HG02973 (cell line): ENCODE measurements at regions not wholly inside any gene's neighbourhood (a gene's known extent, or its start where the extent isn't known, plus 50 kb on each side); places are given as distances from the start of the nearest gene placed in this dataset.
"Not testable (repeated sequence)": the region's sequence is repeated elsewhere in the genome, so short reads cannot be mapped to it uniquely, and the experiment has no call there.

ENCODE experiments used
- ATAC-seq: cut with Tn5 transposase; IDR thresholded peaks from one replicate; pipeline ENCODE4 v1.9.1; 2021; ENCODE audit warnings: moderate library complexity; ENCODE audit not compliant: unreplicated experiment

DNA sequence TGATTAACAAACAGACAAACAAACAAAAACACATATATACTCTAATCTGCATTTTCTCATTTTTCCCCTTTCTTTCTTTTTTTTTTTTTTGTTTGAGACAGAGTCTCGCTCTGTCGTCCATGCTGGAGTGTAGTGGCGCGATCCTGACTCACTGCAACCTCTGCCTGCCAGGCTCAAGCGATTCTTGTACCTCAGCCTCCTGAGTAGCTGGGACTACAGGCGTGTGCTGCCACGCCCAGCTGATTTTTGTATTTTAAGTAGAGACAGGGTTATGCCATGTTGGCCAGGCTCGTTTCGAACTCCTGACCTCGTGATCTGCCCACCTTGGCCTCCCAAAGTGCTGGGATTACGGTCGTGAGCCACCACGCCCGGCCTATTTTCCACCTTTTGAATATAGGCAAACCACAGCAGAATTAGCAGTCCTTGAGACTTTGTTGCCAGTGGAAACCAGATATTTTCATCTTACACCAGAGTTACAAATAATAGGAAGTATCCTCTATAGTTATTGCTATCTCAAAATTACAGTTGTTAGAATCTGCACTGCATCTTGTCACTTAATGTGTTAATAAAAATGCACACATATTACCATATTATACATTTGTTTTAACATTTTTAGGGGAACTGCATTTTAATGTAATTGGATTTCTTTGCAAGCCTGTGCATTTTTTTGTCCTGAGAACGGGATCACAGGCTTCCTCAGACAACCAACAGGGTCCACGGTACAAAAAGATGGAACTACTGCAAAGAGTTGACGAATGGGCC lies 208.2 kb upstream of the ZNF217 start:
- no peak for ATAC-seq

DNA sequence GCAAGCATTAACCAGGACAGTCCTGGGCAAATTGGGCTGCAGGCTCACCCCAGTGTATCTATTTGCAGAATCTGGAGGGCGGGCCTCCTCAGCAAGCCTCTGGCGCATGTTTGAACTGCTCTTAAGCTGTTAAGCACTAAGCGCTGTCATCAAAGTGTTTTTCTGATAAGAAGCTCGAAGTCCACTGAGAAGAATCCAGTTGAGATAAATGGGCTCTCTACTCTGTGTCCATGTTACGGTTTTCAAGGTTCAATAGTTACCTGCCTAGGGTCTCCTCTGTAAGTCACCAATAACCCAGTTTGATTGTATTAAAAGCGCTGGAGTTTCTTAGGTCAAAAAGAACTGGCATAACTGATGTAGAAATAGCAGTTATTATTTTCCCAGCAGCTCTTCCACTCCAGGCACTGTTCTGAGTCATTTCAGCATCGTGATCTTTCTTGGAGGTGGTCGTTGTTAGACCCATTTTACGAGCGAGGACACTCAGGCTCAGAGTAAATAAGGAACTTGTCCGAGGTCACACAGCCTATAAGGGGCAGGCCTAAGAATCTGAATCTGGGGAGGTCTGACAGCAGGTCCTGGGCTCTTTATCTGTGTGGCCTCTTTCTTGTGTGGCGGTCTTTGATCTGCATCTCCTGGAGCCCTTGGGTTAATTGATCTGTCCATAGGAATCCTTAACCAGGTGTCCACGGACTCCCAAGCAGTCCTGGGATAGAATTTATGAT lies 207.4 kb upstream of the ZNF217 start:
- ATAC-seq: no peak

DNA sequence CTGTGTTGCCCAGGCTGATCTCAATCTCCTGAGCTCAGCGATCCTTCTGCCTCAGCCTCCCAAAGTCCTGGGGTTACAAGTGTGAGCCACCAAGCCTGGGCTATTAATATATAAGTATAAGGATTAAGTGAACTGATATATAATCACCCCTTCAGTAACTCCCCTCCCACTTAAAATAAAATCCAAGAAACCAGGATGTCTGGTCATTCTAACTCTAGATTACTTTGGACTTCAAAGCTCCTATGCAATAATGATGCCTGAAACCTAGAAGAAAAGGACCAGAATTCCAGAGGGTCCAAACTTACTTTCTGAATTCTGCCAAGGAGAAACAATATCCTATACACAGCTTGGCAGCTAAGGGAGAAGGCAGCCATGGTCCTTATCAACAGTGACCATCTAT lies 206.8 kb upstream of the ZNF217 start:
- ATAC-seq: no peak

DNA sequence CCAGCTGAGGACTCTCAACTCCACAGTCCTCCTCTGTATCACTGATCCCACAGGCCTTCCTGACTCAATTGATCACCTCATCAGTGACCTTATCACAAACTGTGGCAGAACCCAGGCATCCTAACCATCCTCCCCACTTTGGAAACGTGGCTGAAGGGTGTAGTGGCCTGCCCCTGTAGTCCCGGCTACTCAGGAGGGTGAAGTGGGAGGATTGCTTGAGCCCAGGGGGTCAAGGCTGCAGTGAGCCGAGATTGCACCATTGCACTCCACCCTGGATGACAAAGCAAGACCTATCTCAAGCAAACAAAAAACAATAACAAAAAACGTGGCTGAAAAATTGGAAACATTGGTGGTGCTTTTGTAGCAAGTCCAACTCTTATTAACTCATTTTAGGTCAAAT lies 203.4 kb upstream of the ZNF217 start:
- ATAC-seq: no peak

DNA sequence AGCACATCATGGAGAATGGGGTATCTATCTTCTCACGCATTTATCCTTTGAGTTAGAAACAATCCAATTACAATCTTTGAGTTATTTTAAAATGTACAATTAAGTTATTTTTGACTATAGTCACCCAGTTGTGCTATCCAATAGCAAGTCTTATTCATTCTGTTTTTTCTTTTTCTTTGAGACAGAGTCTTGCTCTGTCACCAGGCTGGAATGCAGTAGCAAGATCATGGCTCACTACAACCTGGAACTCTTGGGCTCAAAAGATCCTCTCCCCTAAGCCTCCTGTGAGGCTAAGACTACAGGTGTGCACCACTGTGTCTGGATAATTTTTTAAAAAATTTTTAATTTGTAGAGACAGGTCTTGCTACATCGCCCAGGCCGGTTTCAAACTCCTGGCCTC lies 201.5 kb upstream of the ZNF217 start:
- no peak for ATAC-seq

DNA sequence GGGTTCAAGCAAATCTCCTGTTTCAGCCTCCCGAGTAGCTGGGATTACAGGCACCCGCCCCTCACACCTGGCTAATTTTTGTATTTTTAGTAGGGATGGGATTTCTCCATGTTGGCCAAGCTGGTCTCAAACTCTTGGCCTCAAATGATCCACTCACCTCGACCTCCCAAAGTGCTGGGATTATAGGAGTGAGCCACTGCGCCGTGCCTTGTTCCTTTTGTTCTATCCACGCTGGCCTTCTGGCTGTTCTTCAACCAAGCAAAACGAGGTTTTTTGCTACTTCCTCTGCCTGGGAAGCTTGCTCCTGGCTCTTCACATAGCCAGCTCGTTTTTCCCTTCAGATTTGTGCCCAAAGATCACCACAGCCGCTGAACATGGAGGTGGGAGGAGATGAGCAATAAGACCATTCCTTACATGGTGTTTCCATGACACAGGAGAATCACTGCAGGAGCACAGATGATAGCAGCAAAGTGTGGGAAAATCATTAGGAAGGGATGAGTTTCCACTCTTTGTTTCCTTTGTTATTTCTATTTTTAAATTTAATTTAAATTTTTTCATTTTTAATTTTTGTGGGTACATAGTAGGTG lies 201.0 kb upstream of the ZNF217 start:
- no peak for ATAC-seq

DNA sequence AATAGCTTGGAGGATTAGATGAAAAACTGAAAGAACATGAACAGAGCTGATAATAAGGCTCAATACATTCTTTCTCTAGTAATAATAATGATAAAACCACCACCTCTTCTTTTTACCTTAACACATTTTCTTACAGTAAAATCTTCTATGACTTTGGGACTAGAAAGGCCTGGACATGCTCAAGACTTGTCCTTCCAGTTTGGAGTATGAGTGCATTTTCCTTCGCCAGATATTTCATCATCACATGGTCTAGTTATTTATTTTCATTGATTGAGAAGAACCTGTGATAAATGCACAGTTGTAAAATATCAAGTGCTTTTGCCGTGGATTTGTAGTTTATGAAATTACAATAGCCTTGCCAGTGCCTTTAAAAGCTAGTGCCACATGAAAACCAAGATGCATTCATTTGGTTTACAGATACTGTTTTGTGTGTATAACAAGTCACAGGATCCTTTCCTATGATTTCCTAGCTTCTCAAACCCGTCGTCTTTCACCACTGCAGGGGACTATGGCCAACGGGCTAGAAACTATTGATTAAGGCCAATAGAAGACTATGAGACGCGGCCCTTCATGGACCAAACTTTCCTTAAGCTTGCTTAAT lies 200.2 kb upstream of the ZNF217 start:
- ATAC-seq: no peak

DNA sequence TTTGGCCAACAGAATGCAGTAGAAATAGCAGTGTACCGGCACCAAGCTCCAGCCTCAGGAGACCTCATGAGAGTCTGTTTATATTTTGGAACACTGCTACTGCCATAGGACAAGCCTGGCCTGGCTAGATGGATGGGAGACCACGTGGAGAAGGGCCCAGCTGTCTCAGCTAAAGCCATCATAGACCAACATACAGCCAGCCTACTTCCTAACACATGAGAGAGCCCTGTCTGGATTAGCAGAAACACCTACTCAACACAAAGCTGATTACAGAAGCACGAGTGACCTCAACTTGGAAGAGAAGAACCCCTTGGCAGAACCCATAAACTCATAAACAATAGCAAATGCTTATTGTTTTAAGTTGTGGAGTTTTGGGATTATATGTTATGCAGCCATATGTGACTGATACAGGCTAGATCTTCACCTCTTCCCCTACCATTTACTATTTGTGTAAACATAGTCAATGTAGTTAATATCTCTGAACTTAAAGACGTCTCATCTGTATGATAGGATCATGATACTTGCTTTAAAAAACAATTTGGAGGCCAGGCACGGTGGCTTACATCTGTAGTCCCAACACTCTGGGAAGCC lies 199.4 kb upstream of the ZNF217 start:
- no peak for ATAC-seq

DNA sequence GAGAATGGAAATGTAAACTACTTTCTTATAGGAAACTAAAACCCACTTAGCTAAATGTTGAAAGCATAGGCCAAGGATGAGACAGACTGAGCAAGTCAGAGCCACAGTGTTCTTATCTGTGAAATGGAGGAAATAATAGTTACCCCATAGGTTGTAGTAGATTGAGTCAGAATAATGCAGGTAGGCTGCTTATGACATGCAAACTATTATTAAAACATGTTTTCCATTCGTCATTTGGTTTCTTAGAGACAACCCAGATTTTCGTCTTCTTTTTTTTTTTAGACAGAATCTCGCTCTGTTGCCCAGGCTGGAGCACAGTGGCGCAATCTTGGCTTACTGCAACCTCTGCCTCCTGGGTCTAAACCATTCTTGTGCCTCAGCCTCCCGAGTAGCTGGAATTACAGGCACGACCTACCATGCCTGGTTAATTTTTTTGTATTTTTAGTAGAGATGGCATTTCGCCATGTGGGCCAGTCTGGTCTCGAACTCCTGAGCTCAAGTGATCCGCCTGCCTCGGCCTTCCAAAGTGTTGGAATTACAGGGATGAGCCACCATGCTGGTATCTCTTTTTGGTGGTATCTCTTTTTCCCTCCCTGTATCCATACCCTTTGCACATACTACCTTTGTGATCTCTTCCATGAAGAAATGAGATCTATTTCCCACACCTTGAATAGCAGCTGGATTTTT lies 196.5 kb upstream of the ZNF217 start:
- ATAC-seq: no peak

DNA sequence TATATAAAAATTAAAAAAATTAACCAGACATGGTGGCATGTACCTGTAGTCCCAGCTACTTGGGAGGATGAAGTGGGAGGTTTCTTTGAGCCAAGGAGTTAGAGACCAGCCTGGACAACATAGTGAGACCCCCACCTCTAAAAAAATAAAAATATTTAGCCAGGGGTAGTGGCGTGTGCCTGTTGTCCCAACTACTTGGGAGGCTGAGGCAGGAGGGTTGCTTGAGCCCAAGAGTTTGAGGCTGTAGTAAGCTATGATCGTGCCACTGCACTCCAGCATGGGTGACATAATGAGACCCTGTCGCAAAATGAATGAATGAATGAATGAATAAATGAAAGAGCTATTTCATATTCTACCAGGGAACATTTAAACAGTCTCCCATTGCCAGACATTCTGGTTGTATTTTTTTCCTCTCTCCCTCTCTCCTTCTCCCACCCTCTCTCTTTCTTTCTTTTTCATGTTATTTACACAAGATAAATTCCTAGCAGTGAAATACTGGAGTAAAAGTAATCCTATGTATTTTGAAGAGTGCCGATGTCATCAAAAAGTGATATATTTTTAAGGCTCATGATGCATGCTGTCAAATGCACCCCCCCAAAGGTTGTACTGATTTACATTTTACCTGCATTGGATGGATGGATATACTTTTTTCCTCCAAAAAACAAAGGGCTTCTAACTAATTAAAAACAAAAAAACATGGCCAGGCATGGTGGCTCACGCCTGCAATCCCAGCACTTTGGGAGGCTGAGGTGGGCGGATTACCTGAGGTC lies 194.8 kb upstream of the ZNF217 start:
- ATAC-seq: no peak

DNA sequence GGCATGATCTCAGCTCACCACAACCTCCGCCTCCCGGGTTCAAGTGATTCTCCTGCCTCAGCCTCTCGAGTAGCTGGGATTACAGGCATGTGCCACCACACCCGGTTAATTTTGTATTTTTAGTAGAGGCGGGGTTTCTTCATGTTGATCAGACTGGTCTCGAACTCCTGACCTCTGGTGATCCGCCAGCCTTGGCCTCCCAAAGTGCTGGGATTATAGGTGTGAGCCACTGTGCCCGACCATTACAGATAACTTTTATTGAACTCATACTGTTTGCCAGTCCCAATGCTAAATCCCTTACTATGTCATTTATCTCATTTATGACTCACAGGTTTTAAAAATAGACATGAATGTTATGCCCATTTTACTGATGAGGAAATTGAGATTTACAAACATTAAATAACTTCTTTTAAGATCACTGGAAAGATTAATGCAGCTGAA lies 193.9 kb upstream of the ZNF217 start:
- not testable (repeated sequence) for ATAC-seq

DNA sequence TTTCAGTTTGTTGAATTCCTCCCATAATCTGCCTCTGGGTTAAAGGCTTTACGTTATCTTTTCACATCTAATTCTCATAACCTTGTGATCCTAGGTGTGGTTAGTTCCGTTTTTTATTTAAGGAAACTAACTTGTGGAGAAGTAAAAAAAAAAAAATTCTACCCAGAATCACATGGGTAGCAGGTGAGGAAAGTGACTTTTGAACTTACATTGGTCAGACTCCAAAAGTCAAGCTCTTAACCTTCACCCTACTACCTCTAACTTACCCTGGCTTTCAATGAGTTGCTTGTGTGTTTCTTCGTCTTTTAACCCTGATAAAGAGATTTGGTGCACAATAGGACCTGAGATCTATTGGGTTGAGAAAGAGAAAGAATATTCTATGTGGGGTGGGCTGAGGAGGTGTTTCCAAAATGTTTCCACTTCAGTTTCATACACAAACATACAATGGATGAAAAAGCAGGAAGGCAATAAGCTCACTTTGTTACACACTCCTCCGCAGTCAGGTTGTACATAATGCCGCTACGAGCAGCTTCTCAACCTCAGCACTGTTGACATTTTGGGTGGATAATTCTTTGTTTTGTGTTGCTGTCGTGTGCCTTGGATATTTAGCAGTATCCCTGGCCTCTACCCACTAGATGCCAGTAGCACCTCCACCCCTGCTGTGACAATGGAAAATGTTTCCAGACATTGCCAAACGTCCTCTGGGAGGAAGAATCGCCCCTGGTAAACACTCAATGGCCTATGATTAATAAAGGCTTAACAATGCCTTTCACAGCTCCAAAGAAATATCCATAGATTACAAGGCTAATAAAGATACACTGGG lies 193.0 kb upstream of the ZNF217 start:
- no peak for ATAC-seq

DNA sequence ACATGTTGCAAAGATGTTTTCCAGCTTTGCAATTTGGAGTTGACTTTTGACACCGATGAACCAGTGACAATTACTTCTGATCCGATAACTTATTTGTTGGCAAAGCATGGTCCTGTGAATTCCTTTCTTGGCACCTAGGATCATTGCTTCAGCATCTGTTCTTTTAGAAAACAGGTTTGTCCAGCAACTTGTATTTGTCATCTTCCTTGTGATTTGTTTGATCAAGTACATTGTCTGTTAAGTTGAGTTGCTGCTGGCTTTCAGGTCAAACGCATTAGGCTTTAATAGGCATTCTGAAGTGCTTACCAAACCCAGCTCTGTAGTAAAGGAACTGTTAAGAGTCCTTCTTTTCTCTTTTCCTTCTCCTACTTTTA lies 192.4 kb upstream of the ZNF217 start:
- no peak for ATAC-seq

DNA sequence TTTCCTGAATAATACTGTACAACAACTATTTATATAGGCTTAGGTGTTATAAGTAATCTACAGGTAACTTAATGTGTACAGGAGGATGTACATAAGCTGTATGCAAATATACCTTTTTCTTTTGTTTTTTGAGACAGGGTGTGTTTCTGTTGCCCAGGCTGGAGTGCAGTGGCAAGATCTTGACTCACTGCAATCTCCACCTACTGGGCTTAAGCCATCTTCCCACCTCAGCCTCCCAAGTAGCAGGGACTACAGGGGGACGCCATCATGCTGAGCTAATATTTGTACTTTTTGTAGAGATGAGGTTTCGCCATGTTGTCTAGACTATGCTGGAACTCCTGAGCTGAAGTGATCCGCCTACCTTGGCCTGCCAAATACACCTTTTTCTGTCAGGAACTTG lies 191.7 kb upstream of the ZNF217 start:
- ATAC-seq: no peak

DNA sequence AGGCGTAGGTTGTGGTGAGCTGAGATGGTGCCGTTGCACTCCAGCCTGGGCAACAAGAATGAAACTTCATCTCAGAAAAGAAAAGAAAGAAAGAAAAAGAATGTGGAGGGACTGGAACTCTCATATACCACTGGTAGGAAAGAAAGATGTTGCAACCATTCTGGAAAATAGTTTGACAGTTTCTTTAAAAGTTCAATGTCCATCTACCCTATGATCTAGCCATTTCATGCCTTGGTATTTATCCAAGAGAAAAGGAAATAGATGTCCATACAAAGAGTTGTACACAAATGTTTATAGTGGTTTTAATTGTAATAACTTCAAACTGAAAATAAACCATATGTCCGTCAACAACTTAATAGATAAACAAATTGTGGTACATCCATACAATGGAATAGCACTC lies 190.1 kb upstream of the ZNF217 start:
- no peak for ATAC-seq

DNA sequence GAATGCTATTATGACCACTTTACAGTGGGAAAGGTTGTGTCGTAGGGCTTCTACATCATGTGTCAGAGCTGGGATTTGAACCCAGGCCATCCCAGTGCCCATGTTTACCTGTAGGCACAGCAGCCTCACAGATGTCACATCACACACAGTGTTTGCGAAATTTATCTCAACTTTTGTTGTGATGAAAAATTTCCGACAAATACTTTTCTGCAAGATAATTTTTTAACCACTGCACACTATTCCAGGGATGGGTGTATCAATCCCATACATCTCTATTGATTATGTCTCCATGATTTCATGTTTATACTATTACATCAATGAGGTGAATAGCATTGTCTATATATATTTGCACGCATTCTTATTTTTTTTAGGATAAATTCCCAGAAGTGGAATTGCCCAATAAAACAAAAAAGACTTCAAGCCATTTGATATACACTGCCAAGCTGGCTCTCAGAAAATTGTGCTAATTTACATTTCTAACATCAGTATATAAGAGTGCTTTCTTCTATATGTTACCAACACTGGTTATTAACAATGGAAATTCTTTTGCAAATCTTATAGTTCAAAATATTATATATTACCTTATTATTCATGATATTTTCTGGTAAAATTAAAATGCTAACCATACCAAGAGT lies 189.1 kb upstream of the ZNF217 start:
- no peak for ATAC-seq

DNA sequence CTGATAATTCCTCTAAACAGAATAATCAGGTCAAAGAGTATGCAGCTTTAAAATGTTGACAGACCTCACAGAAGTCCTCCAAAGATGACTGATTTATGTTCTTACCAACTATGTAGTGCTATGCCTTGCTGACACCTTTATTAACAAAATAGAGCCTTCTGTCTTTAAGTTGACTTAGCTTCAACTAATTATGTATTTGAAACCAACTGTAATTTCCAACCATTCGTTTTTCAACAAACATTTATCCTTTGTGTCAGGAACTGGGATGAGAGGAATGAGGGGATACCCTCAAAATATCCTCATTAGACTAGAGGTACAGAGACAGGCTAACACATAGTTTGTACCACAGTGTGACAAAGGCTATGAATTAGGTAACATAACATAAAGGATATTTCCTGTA lies 186.2 kb upstream of the ZNF217 start:
- ATAC-seq: no peak

DNA sequence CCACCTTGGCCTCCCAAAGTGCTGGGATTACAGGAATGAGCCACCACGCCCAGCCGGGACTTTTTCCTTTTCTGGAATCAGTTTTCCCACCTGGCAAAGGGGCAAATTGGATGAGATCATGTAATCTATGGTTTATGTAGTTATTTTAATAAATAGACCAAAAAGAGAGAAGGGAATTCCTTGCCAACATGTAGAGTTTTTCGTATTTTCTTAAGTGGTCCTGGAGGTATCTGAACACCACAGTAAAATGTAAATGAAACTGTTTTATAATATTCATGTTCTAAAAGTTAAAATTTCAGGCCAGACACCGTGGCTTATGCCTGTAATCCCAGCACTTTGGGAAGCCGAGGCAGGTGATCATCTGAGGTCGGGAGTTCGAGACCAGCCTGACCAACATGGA lies 185.1 kb upstream of the ZNF217 start:
- no peak for ATAC-seq

DNA sequence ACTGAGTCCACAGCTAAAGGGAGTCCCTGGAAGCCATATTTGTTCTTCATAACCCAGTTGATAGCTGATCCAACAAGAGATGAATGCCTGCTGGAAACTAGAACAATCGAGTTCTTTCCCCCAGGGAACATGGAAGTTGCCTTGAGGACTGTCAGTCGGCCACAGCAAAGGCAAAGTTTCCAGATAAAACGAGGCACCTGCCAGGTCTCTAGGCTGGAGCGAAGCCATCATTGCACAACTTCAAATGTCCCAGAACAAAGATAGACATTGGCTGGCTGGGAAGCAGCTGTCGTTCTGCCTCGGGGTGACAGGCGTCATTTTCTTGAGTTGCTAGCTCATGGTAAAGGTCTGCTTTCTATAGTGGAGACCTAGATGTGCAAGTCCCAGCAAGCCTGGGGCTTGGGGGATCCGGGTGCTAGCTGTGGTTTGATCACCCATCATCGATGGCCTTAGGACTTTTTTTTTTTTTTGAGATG lies 184.4 kb upstream of the ZNF217 start:
- ATAC-seq: no peak
